Caco-2 (cell line): ENCODE measurements at regions not wholly inside any gene's neighbourhood (a gene's known extent, or its start where the extent isn't known, plus 50 kb on each side); places are given as distances from the start of the nearest gene placed in this dataset.
A peak's percentile ranks its signal among the peaks of the same experiment; 100 is the strongest.

ENCODE experiments used
- BruUV-seq: library from RNA; stranded (reverse); fragments of 400-500 nt; replicated peaks from 2 replicates; lab custom pipeline; 2021; lab: Mats Ljungman, UMichigan
- CTCF ChIA-PET: fragments of 300-600 bp; sonication (Branson Sonifier 250); formaldehyde crosslinking; loops from one replicate; lab custom pipeline; 2022; ENCODE audit warnings: antibody characterized with exemption; lab: Charles Lee
- POLR2A ChIA-PET: fragments of 300-600 bp; sonication (Branson Sonifier 250); formaldehyde crosslinking; loops from one replicate; lab custom pipeline; 2022; ENCODE audit warnings: antibody characterized with exemption; lab: Charles Lee
- DNase-seq, 2 experiments: peaks; one replicate each; pipeline versions ENCODE4 v3.0.0 to v3.0.0-alpha.2; 2020 to 2022
- H3K27me3 ChIP-seq: replicated peaks from 2 replicates; pipeline ENCODE4 v1.6.0; 2011; ENCODE audit warnings: low read length; ENCODE audit not compliant: control insufficient read depth, insufficient read depth
- H3K36me3 ChIP-seq: 2 replicates; pipeline ENCODE4 v1.5.1; 2011; ENCODE audit warnings: low read length; ENCODE audit not compliant: control insufficient read depth, insufficient read depth
- H3K4me1 ChIP-seq: fragments of 250-450 bp; sonication (Bioruptor Pico); 2 replicates; pipeline ENCODE4 v1.5.1; 2020; ENCODE audit warnings: mild to moderate bottlenecking
- H3K4me3 ChIP-seq: 2 replicates; pipeline ENCODE4 v1.5.1; 2011; ENCODE audit warnings: low read depth, mild to moderate bottlenecking, control low read depth, low read length
- H3K9me3 ChIP-seq: fragments of 250-450 bp; sonication (Bioruptor Pico); 2 replicates; pipeline ENCODE4 v1.5.1; 2020; ENCODE audit warnings: mild to moderate bottlenecking, moderate library complexity
- H3K27ac Mint-ChIP-seq: one replicate; pipeline ENCODE4 v1.8.0; 2022; ENCODE audit warnings: mixed read lengths; ENCODE audit not compliant: unreplicated experiment
- H3K27me3 Mint-ChIP-seq: one replicate; pipeline ENCODE4 v1.8.0; 2022; ENCODE audit warnings: mixed read lengths; ENCODE audit not compliant: insufficient read depth, unreplicated experiment
- H3K36me3 Mint-ChIP-seq: one replicate; pipeline ENCODE4 v1.8.0; 2022; ENCODE audit warnings: mild to moderate bottlenecking, mixed read lengths; ENCODE audit not compliant: insufficient read depth, unreplicated experiment
- H3K4me1 Mint-ChIP-seq: one replicate; pipeline ENCODE4 v1.8.0; 2022; ENCODE audit warnings: low read depth, mixed read lengths; ENCODE audit not compliant: unreplicated experiment
- H3K4me3 Mint-ChIP-seq: one replicate; pipeline ENCODE4 v1.8.0; 2022; ENCODE audit warnings: mild to moderate bottlenecking, moderate library complexity, mixed read lengths; ENCODE audit not compliant: unreplicated experiment
- H3K9me3 Mint-ChIP-seq: one replicate; pipeline ENCODE4 v1.8.0; 2022; ENCODE audit warnings: mixed read lengths; ENCODE audit not compliant: unreplicated experiment
- intact Hi-C: fragments of 100-400 bp; cut with micrococcal nuclease; formaldehyde crosslinking; loops from one replicate; pipeline ENCODE4 v1.10.0; 2022; ENCODE audit not compliant: unreplicated experiment
- TF ChIP-seq, protein P1 (sequence below), 2 experiments: fragments of 200-600 bp in 1 of 2; IDR thresholded peaks; 1 replicate in 1 of 2; 2 replicates in 1 of 2; pipeline versions ENCODE4 v1.5.1 to v1.8.0; 2011 to 2022; ENCODE audit warnings: antibody characterized with exemption in 1 of 2, control low read depth in 1 of 2, inconsistent platforms in 1 of 2, low read depth in 1 of 2, low read length in 1 of 2, mild to moderate bottlenecking in 1 of 2, moderate library complexity in 1 of 2; ENCODE audit not compliant: insufficient read depth in 1 of 2, severe bottlenecking in 1 of 2, unreplicated experiment in 1 of 2

DNA sequence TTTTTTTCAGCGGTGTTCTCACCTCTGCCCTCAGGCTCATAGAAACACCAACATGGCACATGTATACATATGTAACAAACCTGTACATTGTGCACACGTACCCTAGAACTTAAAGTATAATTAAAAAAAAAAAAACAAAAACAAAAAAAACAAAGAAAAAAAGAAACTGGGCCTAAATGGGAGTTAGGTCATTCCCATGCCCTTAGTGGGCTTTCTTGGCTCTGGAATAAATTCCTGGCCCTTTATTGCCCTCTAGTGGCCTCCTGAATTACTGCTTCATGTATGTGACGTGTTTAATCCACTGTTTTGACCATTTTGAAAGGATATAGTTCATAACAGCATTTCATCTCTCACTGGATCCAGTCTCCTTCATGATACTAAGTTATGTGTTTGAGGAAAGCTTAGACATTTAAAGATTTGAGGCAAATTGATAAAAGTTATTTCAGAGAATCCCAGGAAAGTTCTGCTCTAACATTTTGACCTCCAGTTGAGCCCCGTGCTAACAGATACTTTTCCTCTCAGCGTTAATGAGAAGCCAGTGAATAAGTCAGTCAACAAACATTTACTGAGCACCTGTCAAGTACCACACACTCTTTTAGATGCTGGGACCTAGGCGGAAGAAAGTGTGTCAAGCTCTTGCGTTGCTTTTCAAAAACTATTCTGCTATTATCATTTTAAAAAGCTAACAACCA is 54.7 kb upstream of the SYPL1 start:
- H3K36me3 ChIP-seq = no peaks in the 10 kb centered on the region
- BruUV-seq = no TSS peak
- peaks cover 13% of the 10 kb centered on the region for H3K9me3 ChIP-seq
- Mint-ChIP-seq H3K27ac (no peak overlapping the region), H3K4me3 (no peak overlapping the region), H3K36me3 (no peaks in the 10 kb centered on the region), H3K27me3 (peaks cover 4% of the 10 kb centered on the region), H3K9me3 (peaks cover 14% of the 10 kb centered on the region), H3K4me1 (no peaks in the 10 kb centered on the region)
- peak in 1 of 2 experiments; percentile 74 for DNase-seq
- TF ChIP-seq, protein P1, sequence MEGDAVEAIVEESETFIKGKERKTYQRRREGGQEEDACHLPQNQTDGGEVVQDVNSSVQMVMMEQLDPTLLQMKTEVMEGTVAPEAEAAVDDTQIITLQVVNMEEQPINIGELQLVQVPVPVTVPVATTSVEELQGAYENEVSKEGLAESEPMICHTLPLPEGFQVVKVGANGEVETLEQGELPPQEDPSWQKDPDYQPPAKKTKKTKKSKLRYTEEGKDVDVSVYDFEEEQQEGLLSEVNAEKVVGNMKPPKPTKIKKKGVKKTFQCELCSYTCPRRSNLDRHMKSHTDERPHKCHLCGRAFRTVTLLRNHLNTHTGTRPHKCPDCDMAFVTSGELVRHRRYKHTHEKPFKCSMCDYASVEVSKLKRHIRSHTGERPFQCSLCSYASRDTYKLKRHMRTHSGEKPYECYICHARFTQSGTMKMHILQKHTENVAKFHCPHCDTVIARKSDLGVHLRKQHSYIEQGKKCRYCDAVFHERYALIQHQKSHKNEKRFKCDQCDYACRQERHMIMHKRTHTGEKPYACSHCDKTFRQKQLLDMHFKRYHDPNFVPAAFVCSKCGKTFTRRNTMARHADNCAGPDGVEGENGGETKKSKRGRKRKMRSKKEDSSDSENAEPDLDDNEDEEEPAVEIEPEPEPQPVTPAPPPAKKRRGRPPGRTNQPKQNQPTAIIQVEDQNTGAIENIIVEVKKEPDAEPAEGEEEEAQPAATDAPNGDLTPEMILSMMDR (IDR thresholded peaks at IDR 0.05; ENCODE audit: insufficient read depth in 1 of 2, low read depth in 1 of 2, low read length in 1 of 2, severe bottlenecking in 1 of 2, unreplicated experiment in 1 of 2) = peak; percentile 74 to 76
- POLR2A ChIA-PET = no interaction called here
- intact Hi-C loops = loop anchor here (1.0 to 2.0 kb wide), 2 partner anchors 109 to 514 kb away; no protein-coding TSS in a partner anchor
- H3K4me1 ChIP-seq = no peaks in the 10 kb centered on the region
- H3K4me3 ChIP-seq = no peak overlapping the region
- CTCF ChIA-PET = interaction anchor here (0.6 to 1.1 kb wide), 5 partner anchors 10 to 73 kb away, joined by 3 to 7 read pairs (median 3); partner anchors contain the start of gene SYPL1
- no peaks in the 10 kb centered on the region for H3K27me3 ChIP-seq

DNA sequence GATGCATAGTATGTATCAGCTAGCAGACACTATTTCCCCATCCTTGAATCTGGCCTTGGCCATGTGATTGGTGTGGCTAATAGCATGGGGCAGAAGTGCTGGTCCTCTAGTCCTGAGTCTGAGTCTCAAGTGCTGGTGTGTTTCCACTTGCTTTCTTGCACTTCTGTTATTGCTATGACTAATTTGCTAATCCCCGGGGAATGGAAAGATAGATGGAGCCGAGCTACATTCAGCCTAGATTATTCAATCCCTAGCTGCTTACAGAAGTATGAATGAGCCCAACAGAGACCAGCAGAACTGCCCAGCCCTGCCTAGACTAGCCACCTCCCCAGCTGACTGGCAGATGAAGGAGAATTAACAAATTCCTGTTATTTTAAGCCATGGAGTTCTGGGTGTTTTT is 53.2 kb upstream of the SYPL1 start:
- H3K36me3 Mint-ChIP-seq = no peaks in the 10 kb centered on the region
- H3K4me1 Mint-ChIP-seq = no peaks in the 10 kb centered on the region
- ChIA-PET CTCF (interaction anchor here (0.6 to 0.7 kb wide), 3 partner anchors 352 to 769 kb away, joined by 3 to 4 read pairs (median 3); no protein-coding TSS in a partner anchor), POLR2A (no interaction called here)
- Histone ChIP-seq H3K27me3 (no peaks in the 10 kb centered on the region), H3K4me3 (no peak overlapping the region), H3K4me1 (no peaks in the 10 kb centered on the region), H3K9me3 (peaks cover 17% of the 10 kb centered on the region), H3K36me3 (no peaks in the 10 kb centered on the region)
- peaks cover 14% of the 10 kb centered on the region for H3K9me3 Mint-ChIP-seq
- no peak for DNase-seq
- H3K27me3 Mint-ChIP-seq = peaks cover 4% of the 10 kb centered on the region
- TF ChIP-seq, protein P1 (IDR thresholded peaks at IDR 0.05; ENCODE audit: insufficient read depth in 1 of 2, low read depth in 1 of 2, low read length in 1 of 2, severe bottlenecking in 1 of 2, unreplicated experiment in 1 of 2) = no peak
- no TSS peak for BruUV-seq
- no peak overlapping the region for H3K27ac Mint-ChIP-seq
- intact Hi-C loops = no loop called here
- H3K4me3 Mint-ChIP-seq = no peak overlapping the region

DNA sequence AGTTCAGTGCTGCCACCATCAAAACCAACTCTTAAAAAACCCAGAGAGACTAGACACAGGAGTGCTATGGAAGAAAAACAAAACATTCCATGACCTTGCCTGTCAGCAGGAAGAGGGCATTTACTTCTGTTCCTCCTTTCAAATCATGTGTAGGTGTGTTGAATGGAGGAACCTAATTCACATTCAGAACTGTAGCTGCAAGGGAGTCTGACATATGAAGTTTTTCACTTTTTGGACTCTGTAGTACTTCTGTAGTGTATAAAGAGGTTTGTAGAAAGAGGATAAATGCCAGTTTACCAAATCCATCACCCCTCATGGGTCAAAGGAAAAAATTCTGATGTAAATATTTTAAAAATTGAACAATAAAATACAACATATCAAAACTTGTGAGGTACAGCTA is 51.1 kb upstream of the SYPL1 start:
- Mint-ChIP-seq H3K4me1 (no peaks in the 10 kb centered on the region), H3K27me3 (peaks cover 3% of the 10 kb centered on the region), H3K36me3 (no peaks in the 10 kb centered on the region), H3K27ac (no peak overlapping the region), H3K4me3 (no peak overlapping the region), H3K9me3 (peaks cover 21% of the 10 kb centered on the region)
- Histone ChIP-seq H3K27me3 (no peaks in the 10 kb centered on the region), H3K9me3 (peaks cover 23% of the 10 kb centered on the region), H3K4me1 (no peaks in the 10 kb centered on the region), H3K36me3 (no peaks in the 10 kb centered on the region), H3K4me3 (no peak overlapping the region)
- BruUV-seq = no TSS peak
- DNase-seq = no peak
- CTCF ChIA-PET = no interaction called here
- POLR2A ChIA-PET = no interaction called here
- TF ChIP-seq, protein P1 (IDR thresholded peaks at IDR 0.05; ENCODE audit: insufficient read depth in 1 of 2, low read depth in 1 of 2, low read length in 1 of 2, severe bottlenecking in 1 of 2, unreplicated experiment in 1 of 2) = no peak
- intact Hi-C loops = no loop called here
